HFFc6 (cell line): ENCODE measurements at regions not wholly inside any gene's neighbourhood (a gene's known extent, or its start where the extent isn't known, plus 50 kb on each side); places are given as distances from the start of the nearest gene placed in this dataset.

Source experiments
- DNase-seq: peaks from one replicate; pipeline ENCODE4 v3.0.0-alpha.2; 2018
- H3K27ac Mint-ChIP-seq: 2 replicates; pipeline ENCODE4 v1.8.0; 2020; ENCODE audit warnings: mild to moderate bottlenecking, mixed read lengths
- H3K27me3 Mint-ChIP-seq: 2 replicates; pipeline ENCODE4 v1.8.0; 2021; ENCODE audit warnings: mild to moderate bottlenecking, moderate library complexity, mixed read lengths; ENCODE audit not compliant: insufficient read depth
- H3K36me3 Mint-ChIP-seq: 2 replicates; pipeline ENCODE4 v1.8.0; 2021; ENCODE audit warnings: low read depth, mixed read lengths
- H3K4me1 Mint-ChIP-seq: 2 replicates; pipeline ENCODE4 v1.8.0; 2020; ENCODE audit warnings: low read depth, mixed read lengths
- H3K4me3 Mint-ChIP-seq: 2 replicates; pipeline ENCODE4 v1.8.0; 2020; ENCODE audit warnings: mild to moderate bottlenecking, moderate library complexity, mixed read lengths
- H3K9me3 Mint-ChIP-seq: 2 replicates; pipeline ENCODE4 v1.8.0; 2020; ENCODE audit warnings: mild to moderate bottlenecking, mixed read lengths
- TF ChIP-seq, protein P1 (sequence below): fragments of 200-600 bp; sonication (generic); IDR thresholded peaks from 2 replicates; pipeline ENCODE4 v1.5.0; 2021; ENCODE audit warnings: antibody characterized with exemption, mild to moderate bottlenecking

DNA sequence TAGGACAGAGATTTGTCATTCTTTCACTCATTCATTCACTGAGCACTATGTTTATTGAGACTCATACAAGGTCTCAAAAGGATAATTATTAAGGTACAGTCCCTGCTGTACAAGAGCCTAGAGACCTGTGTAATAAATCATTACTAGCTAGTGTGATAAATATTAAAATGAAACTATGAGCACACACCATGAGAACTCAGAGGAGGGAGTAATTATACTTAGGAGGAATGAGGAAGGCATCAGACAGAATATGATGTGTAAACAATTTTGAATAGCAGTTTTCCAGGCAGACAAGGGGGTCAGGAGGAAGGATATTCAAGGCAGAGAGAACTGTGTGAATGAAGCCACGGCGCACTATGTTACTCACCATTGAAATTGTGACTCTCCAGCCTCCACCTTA is 300.8 kb upstream of the ISX start:
- no peak for DNase-seq
- H3K27ac Mint-ChIP-seq: no peak overlapping the region
- TF ChIP-seq, protein P1, sequence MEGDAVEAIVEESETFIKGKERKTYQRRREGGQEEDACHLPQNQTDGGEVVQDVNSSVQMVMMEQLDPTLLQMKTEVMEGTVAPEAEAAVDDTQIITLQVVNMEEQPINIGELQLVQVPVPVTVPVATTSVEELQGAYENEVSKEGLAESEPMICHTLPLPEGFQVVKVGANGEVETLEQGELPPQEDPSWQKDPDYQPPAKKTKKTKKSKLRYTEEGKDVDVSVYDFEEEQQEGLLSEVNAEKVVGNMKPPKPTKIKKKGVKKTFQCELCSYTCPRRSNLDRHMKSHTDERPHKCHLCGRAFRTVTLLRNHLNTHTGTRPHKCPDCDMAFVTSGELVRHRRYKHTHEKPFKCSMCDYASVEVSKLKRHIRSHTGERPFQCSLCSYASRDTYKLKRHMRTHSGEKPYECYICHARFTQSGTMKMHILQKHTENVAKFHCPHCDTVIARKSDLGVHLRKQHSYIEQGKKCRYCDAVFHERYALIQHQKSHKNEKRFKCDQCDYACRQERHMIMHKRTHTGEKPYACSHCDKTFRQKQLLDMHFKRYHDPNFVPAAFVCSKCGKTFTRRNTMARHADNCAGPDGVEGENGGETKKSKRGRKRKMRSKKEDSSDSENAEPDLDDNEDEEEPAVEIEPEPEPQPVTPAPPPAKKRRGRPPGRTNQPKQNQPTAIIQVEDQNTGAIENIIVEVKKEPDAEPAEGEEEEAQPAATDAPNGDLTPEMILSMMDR: no peak
- no peaks in the 10 kb centered on the region for H3K4me1 Mint-ChIP-seq
- no peaks in the 10 kb centered on the region for H3K36me3 Mint-ChIP-seq
- peaks cover 77% of the 10 kb centered on the region for H3K9me3 Mint-ChIP-seq
- H3K27me3 Mint-ChIP-seq: no peaks in the 10 kb centered on the region
- no peak overlapping the region for H3K4me3 Mint-ChIP-seq

DNA sequence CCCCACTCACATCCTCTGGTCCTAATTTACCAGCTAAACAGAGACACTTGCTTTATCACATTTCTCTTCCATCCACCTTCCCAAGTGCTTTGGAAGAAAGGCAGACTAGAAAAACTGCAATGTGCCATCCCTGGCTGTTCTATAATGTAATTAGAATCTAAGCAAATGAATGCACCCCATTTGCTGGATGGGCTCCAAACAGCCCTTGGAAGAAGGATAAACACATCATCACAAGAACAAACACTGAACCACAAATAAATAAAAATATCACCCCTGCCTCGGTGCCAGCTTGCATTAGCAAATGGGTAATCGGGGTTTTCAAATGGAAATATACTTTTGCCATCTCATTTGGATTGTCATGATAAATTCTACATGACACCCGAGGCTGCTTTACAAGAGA is 296.6 kb upstream of the ISX start:
- H3K4me1 Mint-ChIP-seq: no peaks in the 10 kb centered on the region
- no peak overlapping the region for H3K27ac Mint-ChIP-seq
- no peak overlapping the region for H3K4me3 Mint-ChIP-seq
- no peaks in the 10 kb centered on the region; the same call in 1 of the 2 replicates for H3K36me3 Mint-ChIP-seq
- H3K27me3 Mint-ChIP-seq: no peaks in the 10 kb centered on the region
- TF ChIP-seq, protein P1: no peak
- no peak for DNase-seq
- peaks cover 67% of the 10 kb centered on the region for H3K9me3 Mint-ChIP-seq

DNA sequence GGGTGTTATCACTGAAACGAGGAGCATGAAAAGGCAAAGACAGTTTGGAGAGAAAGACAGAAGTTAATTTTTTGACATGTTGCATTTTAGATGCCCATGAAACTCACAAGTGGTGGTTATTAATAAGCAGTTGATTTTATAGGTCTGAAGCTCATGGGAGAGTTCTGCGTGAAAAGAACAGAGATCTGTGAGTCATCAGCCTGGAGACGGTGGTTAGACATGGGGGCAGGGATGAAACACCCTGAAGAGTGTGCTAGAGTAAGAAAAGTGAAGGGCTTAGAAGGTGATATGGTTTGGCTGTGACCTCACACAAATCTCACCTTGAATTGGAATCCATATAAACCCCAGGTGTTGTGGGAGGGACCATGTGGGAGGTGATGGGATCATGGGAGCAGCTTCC is 289.1 kb upstream of the ISX start:
- Mint-ChIP-seq H3K27me3 (no peaks in the 10 kb centered on the region; the same call in 1 of the 2 replicates), H3K27ac (no peak overlapping the region), H3K9me3 (peaks cover 63% of the 10 kb centered on the region), H3K4me1 (no peaks in the 10 kb centered on the region), H3K4me3 (no peak overlapping the region), H3K36me3 (peaks cover 20% of the 10 kb centered on the region)
- TF ChIP-seq, protein P1: no peak
- no peak for DNase-seq

DNA sequence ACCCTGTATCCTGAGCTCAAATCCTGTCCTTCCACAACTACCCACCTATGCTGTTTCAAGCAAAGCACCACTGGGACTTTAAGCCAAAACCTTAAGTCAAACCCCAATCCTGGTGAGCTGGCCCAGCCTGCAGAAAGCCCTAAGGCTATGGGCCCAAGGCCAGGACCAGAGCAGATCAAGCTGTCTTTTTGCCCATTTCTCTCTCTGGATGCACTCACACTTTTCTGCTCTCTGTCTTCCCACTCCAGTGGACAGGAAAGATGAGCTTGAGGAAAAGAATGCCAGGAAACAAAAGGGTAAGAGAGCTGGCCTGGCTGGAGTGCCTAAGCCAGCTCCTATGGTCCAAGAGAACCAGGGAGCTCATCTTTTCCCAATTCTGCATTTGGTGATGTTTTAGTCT is 284.3 kb upstream of the ISX start:
- Mint-ChIP-seq H3K4me1 (no peaks in the 10 kb centered on the region), H3K36me3 (peaks cover 20% of the 10 kb centered on the region), H3K9me3 (peaks cover 67% of the 10 kb centered on the region), H3K27me3 (no peaks in the 10 kb centered on the region; the same call in 1 of the 2 replicates), H3K4me3 (no peak overlapping the region), H3K27ac (no peak overlapping the region)
- TF ChIP-seq, protein P1: no peak
- no peak for DNase-seq

DNA sequence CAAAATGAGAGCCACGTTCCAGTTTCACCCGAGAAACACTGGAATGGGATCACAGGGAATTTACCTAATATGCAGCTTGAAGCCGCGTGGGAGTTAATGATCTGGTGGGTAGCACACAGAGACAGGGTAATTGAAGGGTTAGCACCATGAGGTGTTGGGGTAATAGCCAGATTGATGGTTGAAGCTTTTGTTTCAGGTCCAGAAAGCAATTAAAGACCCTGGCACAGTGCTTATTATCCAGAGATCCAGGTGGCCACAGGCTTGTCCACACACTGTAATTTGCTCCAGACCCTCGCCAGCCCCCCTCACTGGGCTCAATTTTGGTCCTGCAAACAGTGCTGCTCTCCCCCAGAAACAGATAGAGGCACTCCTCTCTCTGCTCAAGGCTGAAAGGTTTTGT is 282.5 kb upstream of the ISX start:
- Mint-ChIP-seq H3K4me1 (no peaks in the 10 kb centered on the region), H3K27ac (no peak overlapping the region), H3K36me3 (peaks cover 10% of the 10 kb centered on the region; the same call in 1 of the 2 replicates), H3K4me3 (no peak overlapping the region), H3K27me3 (no peaks in the 10 kb centered on the region; the same call in 1 of the 2 replicates), H3K9me3 (peaks cover 64% of the 10 kb centered on the region)
- TF ChIP-seq, protein P1: no peak
- no peak for DNase-seq

DNA sequence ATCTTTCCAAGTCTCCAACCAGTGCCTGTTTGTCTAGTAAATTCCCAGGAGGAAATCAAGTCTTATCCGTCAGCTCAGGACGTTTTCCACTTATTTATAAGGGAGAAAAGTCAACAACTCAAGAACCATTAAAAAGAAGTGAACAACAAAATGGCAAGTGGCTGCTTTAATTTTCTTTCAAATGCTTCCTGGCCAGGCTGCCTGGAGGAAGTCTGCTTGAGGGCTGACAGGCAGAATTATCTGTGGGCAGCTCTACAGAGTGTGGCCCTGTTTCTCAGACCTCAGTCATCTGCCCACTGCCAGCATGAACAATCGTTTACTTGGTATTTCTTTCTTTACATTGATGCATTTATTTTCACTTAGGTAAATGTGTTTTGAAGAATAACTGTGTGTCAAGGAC is 281.9 kb upstream of the ISX start:
- no peak for DNase-seq
- H3K9me3 Mint-ChIP-seq: peaks cover 59% of the 10 kb centered on the region

More for the DNA sequence above, 281.9 kb upstream of the ISX start:
- H3K27ac Mint-ChIP-seq: no peak overlapping the region
- H3K4me1 Mint-ChIP-seq: no peaks in the 10 kb centered on the region
- peaks cover 7% of the 10 kb centered on the region; the same call in 1 of the 2 replicates for H3K36me3 Mint-ChIP-seq
- H3K4me3 Mint-ChIP-seq: no peak overlapping the region
- TF ChIP-seq, protein P1: no peak
- H3K27me3 Mint-ChIP-seq: no peaks in the 10 kb centered on the region; the same call in 1 of the 2 replicates
